H9 (cell line): ENCODE measurements at regions not wholly inside any gene's neighbourhood (a gene's known extent, or its start where the extent isn't known, plus 50 kb on each side); places are given as distances from the start of the nearest gene placed in this dataset.

Experiments
- DNase-seq: peaks from one replicate; pipeline ENCODE4 v3.0.0-alpha.2; 2017
- H2AFZ ChIP-seq: one replicate; pipeline ENCODE4 v1.6.1; 2013; ENCODE audit warnings: mild to moderate bottlenecking, low read length, control low read depth, moderate library complexity
- H2AK5ac ChIP-seq: 2 replicates; pipeline ENCODE4 v1.6.1; 2013; ENCODE audit warnings: low read length, control low read depth, mixed read lengths; ENCODE audit not compliant: insufficient read length
- H2BK120ac ChIP-seq: one replicate; pipeline ENCODE4 v1.6.1; 2013; ENCODE audit warnings: low read depth, mild to moderate bottlenecking, low read length, control low read depth, inconsistent platforms; ENCODE audit not compliant: poor library complexity, severe bottlenecking
- H2BK12ac ChIP-seq: 2 replicates; pipeline ENCODE4 v1.6.1; 2013; ENCODE audit warnings: low read length, control low read depth, mixed read lengths, low read depth; ENCODE audit not compliant: insufficient read length
- H2BK15ac ChIP-seq: 2 replicates; pipeline ENCODE4 v1.6.1; 2013; ENCODE audit warnings: low read depth, low read length, control low read depth
- H2BK20ac ChIP-seq: one replicate; pipeline ENCODE4 v1.6.1; 2013; ENCODE audit warnings: low read depth, mild to moderate bottlenecking, low read length, control low read depth, inconsistent platforms; ENCODE audit not compliant: poor library complexity, severe bottlenecking
- H2BK5ac ChIP-seq: 2 replicates; pipeline ENCODE4 v1.6.1; 2013; ENCODE audit warnings: low read length, control low read depth, mixed read lengths; ENCODE audit not compliant: insufficient read length
- H3K14ac ChIP-seq: 2 replicates; pipeline ENCODE4 v1.6.1; 2013; ENCODE audit warnings: low read length, control low read depth; ENCODE audit not compliant: insufficient read depth
- H3K18ac ChIP-seq: 2 replicates; pipeline ENCODE4 v1.6.1; 2013; ENCODE audit warnings: low read depth, mild to moderate bottlenecking, mixed read lengths, low read length, control low read depth; ENCODE audit not compliant: insufficient read length
- H3K23ac ChIP-seq: 2 replicates; pipeline ENCODE4 v1.6.1; 2013; ENCODE audit warnings: low read length, control low read depth, mixed read lengths, low read depth; ENCODE audit not compliant: insufficient read length
- H3K23me2 ChIP-seq: 2 replicates; pipeline ENCODE4 v1.6.1; 2013; ENCODE audit warnings: low read depth, mild to moderate bottlenecking, mixed read lengths, low read length, control low read depth; ENCODE audit not compliant: insufficient read length, poor library complexity, severe bottlenecking
- H3K27ac ChIP-seq: 2 replicates; pipeline ENCODE4 v1.5.1; 2013; ENCODE audit warnings: low read length, control low read depth, mixed read lengths, low read depth; ENCODE audit not compliant: insufficient read length
- H3K27me3 ChIP-seq: 2 replicates; pipeline ENCODE4 v1.6.1; 2013; ENCODE audit warnings: low read length, control low read depth, inconsistent platforms; ENCODE audit not compliant: insufficient read depth
- H3K4ac ChIP-seq: 2 replicates; pipeline ENCODE4 v1.6.1; 2013; ENCODE audit warnings: low read depth, mild to moderate bottlenecking, control low read depth, inconsistent platforms, low read length, moderate library complexity
- H3K4me1 ChIP-seq: 2 replicates; pipeline ENCODE4 v1.6.1; 2013; ENCODE audit warnings: low read length, control low read depth, inconsistent platforms; ENCODE audit not compliant: insufficient read depth
- H3K4me2 ChIP-seq: 2 replicates; pipeline ENCODE4 v1.6.1; 2013; ENCODE audit warnings: low read length, control low read depth, mixed read lengths; ENCODE audit not compliant: insufficient read length, insufficient read depth
- H3K56ac ChIP-seq: 2 replicates; pipeline ENCODE4 v1.6.1; 2013; ENCODE audit warnings: low read depth, mild to moderate bottlenecking, mixed read lengths, low read length, control low read depth; ENCODE audit not compliant: insufficient read length
- H3K79me1 ChIP-seq: 2 replicates; pipeline ENCODE4 v1.6.1; 2013; ENCODE audit warnings: low read depth, mild to moderate bottlenecking, moderate library complexity, low read length, control low read depth, inconsistent platforms; ENCODE audit not compliant: insufficient read depth, poor library complexity, severe bottlenecking
- H3K79me2 ChIP-seq: 2 replicates; pipeline ENCODE4 v1.6.1; 2013; ENCODE audit warnings: low read length, control low read depth, inconsistent platforms; ENCODE audit not compliant: insufficient read depth
- H3K9ac ChIP-seq: 2 replicates; pipeline ENCODE4 v1.6.1; 2013; ENCODE audit warnings: low read length, control low read depth, mixed read lengths; ENCODE audit not compliant: insufficient read length; ENCODE audit errors: extremely low read depth
- H3K9me3 ChIP-seq: one replicate; pipeline ENCODE4 v1.6.1; 2013; ENCODE audit warnings: low read depth, low read length, inconsistent platforms; ENCODE audit not compliant: control insufficient read depth
- H3T11ph ChIP-seq: one replicate; pipeline ENCODE4 v1.6.1; 2013; ENCODE audit warnings: mild to moderate bottlenecking, low read length, control low read depth, inconsistent platforms
- H4K20me1 ChIP-seq: one replicate; pipeline ENCODE4 v1.6.1; 2013; ENCODE audit not compliant: control insufficient read depth, insufficient read length, insufficient read depth
- H4K5ac ChIP-seq: 2 replicates; pipeline ENCODE4 v1.6.1; 2013; ENCODE audit warnings: low read depth, mild to moderate bottlenecking, mixed read lengths, low read length, control low read depth; ENCODE audit not compliant: insufficient read length
- H4K8ac ChIP-seq: replicated peaks from 2 replicates; pipeline ENCODE4 v1.6.1; 2013; ENCODE audit warnings: low read length, control low read depth, mixed read lengths, low read depth; ENCODE audit not compliant: insufficient read length
- H4K91ac ChIP-seq: 2 replicates; pipeline ENCODE4 v1.6.1; 2013; ENCODE audit warnings: low read depth, mild to moderate bottlenecking, moderate library complexity, mixed read lengths, low read length, control low read depth; ENCODE audit not compliant: insufficient read length
- H3K27ac Mint-ChIP-seq, 3 experiments: 2 replicates in 2 of 3; 3 replicates in 1 of 3; pipeline ENCODE4 v1.8.0; 2020 to 2021; ENCODE audit warnings: mixed read lengths in 3 of 3, mild to moderate bottlenecking in 1 of 3, moderate library complexity in 1 of 3
- H3K27me3 Mint-ChIP-seq: 2 replicates; pipeline ENCODE4 v1.8.0; 2021; ENCODE audit warnings: low read depth, mild to moderate bottlenecking, moderate library complexity, mixed read lengths
- H3K36me3 Mint-ChIP-seq, 3 experiments: 2 replicates in 2 of 3; 3 replicates in 1 of 3; pipeline ENCODE4 v1.8.0; 2020 to 2021; ENCODE audit warnings: low read depth in 3 of 3, mixed read lengths in 3 of 3; ENCODE audit not compliant: insufficient read depth in 1 of 3
- H3K4me1 Mint-ChIP-seq, 2 experiments: 2 replicates each; pipeline ENCODE4 v1.8.0; 2020; ENCODE audit warnings: mixed read lengths in 2 of 2
- H3K4me3 Mint-ChIP-seq, 2 experiments: 2 replicates in 1 of 2; 3 replicates in 1 of 2; pipeline ENCODE4 v1.8.0; 2020 to 2021; ENCODE audit warnings: mild to moderate bottlenecking in 2 of 2, mixed read lengths in 2 of 2, moderate library complexity in 1 of 2
- H3K9me3 Mint-ChIP-seq, 2 experiments: 2 replicates in 1 of 2; 3 replicates in 1 of 2; pipeline ENCODE4 v1.8.0; 2020; ENCODE audit warnings: mild to moderate bottlenecking in 2 of 2, mixed read lengths in 2 of 2, moderate library complexity in 1 of 2
- WGBS: extraction: QIAGEN DNeasy Blood & Tissue Kit; methylation state at CpG from one replicate; pipeline ENCODE4 v1.1.7; 2013; ENCODE audit warnings: missing lambda C conversion rate, low lambda C conversion rate, mixed read lengths; ENCODE audit not compliant: insufficient read length; ENCODE audit errors: extremely low coverage; 5-methylcytosine and 5-hydroxymethylcytosine counted together
- TF ChIP-seq, protein P1 (sequence below): fragments of 200-600 bp; sonication (generic); conservative IDR thresholded peaks from 3 replicates; pipeline ENCODE4 v1.8.0; 2021; ENCODE audit warnings: antibody characterized with exemption, mild to moderate bottlenecking

DNA sequence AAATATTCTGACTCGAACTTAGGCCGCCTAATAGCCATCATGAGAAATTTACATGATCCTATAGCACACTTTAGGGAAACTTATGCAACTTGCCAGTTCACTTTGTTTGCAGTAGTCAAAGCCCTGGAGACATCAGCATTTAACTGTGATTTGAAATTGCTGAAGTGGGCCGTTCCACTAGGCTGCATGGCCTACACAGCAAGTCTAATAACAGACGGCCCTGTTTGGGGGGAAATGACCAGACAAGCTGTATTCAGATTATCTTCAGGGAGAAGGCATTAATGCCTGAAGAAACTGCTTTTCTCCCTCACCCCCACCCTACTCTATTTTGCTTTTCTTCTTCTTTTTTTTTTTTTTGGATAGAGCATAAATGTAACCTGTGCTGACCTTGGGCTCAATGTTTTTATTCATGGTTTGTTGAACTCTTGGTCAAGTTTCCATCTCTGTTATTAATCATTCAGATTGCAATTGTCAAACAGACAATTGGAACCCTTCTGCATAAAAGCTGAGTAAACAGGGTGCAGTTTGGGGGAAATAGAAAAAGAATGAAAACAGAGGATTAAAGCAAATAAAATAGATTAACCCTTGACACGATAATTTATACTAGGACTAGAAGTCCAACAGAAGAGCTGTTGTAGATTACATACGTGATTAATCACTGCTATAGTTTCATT lies 1928.2 kb upstream of the WWC1 start:
- H2AFZ ChIP-seq, result no peak overlapping the region
- no peak for DNase-seq
- no peaks in the 10 kb centered on the region for H3K79me2 ChIP-seq
- H2BK5ac ChIP-seq, result no peak overlapping the region
- no peak overlapping the region for H2BK12ac ChIP-seq
- H3K4me3 Mint-ChIP-seq, result no peak overlapping the region
- no peaks in the 10 kb centered on the region for H3K79me1 ChIP-seq
- H4K5ac ChIP-seq, result no peak overlapping the region
- no peak overlapping the region for H3K18ac ChIP-seq
- no peak overlapping the region for H2BK20ac ChIP-seq
- no peak overlapping the region for H3K4ac ChIP-seq
- no peak overlapping the region for H3K4me2 ChIP-seq
- no peaks in the 10 kb centered on the region; the same call in 1 of the 2 replicates for H3K4me1 ChIP-seq
- H4K8ac ChIP-seq, result no peak overlapping the region
- no peak overlapping the region for H3T11ph ChIP-seq
- H4K91ac ChIP-seq, result no peak overlapping the region
- H2AK5ac ChIP-seq, result no peak overlapping the region
- H3K27me3 Mint-ChIP-seq, result no peaks in the 10 kb centered on the region; the same call in 1 of the 2 replicates
- no peak overlapping the region for H3K9ac ChIP-seq
- no peaks in the 10 kb centered on the region for H4K20me1 ChIP-seq
- H3K27me3 ChIP-seq, result no peaks in the 10 kb centered on the region
- no peaks in the 10 kb centered on the region for H3K9me3 ChIP-seq
- H2BK120ac ChIP-seq, result no peak overlapping the region
- peaks cover 3 to 5% of the 10 kb centered on the region in 2 experiments; a peak in 3 of 4 replicates for H3K4me1 Mint-ChIP-seq
- H3K9me3 Mint-ChIP-seq, result peaks cover 7% of the 10 kb centered on the region in 2 experiments; a peak in 4 of 5 replicates
- no peak overlapping the region for H2BK15ac ChIP-seq
- H3K23ac ChIP-seq, result no peak overlapping the region
- H3K56ac ChIP-seq, result no peak overlapping the region
- H3K14ac ChIP-seq, result no peak overlapping the region
- TF ChIP-seq, protein P1, sequence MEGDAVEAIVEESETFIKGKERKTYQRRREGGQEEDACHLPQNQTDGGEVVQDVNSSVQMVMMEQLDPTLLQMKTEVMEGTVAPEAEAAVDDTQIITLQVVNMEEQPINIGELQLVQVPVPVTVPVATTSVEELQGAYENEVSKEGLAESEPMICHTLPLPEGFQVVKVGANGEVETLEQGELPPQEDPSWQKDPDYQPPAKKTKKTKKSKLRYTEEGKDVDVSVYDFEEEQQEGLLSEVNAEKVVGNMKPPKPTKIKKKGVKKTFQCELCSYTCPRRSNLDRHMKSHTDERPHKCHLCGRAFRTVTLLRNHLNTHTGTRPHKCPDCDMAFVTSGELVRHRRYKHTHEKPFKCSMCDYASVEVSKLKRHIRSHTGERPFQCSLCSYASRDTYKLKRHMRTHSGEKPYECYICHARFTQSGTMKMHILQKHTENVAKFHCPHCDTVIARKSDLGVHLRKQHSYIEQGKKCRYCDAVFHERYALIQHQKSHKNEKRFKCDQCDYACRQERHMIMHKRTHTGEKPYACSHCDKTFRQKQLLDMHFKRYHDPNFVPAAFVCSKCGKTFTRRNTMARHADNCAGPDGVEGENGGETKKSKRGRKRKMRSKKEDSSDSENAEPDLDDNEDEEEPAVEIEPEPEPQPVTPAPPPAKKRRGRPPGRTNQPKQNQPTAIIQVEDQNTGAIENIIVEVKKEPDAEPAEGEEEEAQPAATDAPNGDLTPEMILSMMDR, result no peak
- H3K27ac Mint-ChIP-seq, result no peak overlapping the region; a peak in 1 of 7 replicates
- peaks cover 4 to 13% (median 12%) of the 10 kb centered on the region in 3 experiments for H3K36me3 Mint-ChIP-seq
- H3K27ac ChIP-seq, result no peak overlapping the region
- no peaks in the 10 kb centered on the region for H3K23me2 ChIP-seq
- WGBS, result no CpG with 5 or more reads among the region's 6 CpGs
